ENCODE measurements at regions not wholly inside any gene's neighbourhood (a gene's known extent, or its start where the extent isn't known, plus 50 kb on each side); places are given as distances from the start of the nearest gene placed in this dataset.

GRCh38 chr9:108363311-108363710 lies 492.5 kb downstream of the ACTL7B start:
- TF ChIP-seq CTCF (conservative IDR thresholded peaks at IDR 0.05 in 1 of 2, IDR thresholded peaks at IDR 0.05 in 1 of 2; ENCODE audit: extremely low read depth in 1 of 2, insufficient read depth in 1 of 2, low read depth in 1 of 2, low read length in 2 of 2) = no peak
- no peak for TF ChIP-seq EZH2 (IDR thresholded peaks at IDR 0.05; ENCODE audit: borderline replicate concordance, low read length)
